Thyroid gland (tissue), 4 donors: ENCODE measurements at regions not wholly inside any gene's neighbourhood (a gene's known extent, or its start where the extent isn't known, plus 50 kb on each side); places are given as distances from the start of the nearest gene placed in this dataset.
"Not testable (repeated sequence)": the region's sequence is repeated elsewhere in the genome, so short reads cannot be mapped to it uniquely, and the experiment has no call there.

ENCODE experiments used
- POLR2A ChIP-seq, 2 donors: fragments of 450-650 bp; IDR thresholded peaks; one replicate each; pipeline ENCODE4 v1.6.1; 2017; ENCODE audit warnings: antibody characterized with exemption in 2 of 2, mild to moderate bottlenecking in 2 of 2, moderate library complexity in 1 of 2
- TF ChIP-seq, protein P1 (sequence below), 6 experiments: fragments of 200-600 bp in 3 of 6; fragments of 450-650 bp in 3 of 6; sonication (generic) in 3 of 6; IDR thresholded peaks; one replicate each; pipeline ENCODE4 v1.5.1; 2016 to 2019; ENCODE audit warnings: antibody characterized with exemption in 6 of 6, mild to moderate bottlenecking in 2 of 6, inconsistent platforms in 1 of 6, moderate library complexity in 1 of 6

DNA sequence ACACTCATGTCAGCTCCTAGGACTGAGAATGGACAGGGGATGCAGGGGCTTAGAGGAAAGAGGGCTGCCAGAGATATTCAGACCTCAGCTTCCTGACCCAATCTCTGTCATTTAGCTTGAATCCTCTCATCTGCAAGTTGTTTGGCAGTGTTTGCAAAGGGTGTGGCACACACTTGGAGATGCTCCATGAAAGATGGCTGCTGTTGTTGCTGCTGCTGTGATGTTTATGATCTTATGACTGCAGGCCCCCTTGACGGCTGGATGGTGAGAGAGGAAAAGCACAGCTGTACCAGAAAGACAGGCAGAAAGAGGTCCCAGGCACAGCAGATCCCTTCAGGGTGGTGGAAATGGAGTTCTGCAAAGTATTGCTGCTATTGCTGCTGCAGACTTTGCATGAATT lies 80.7 kb downstream of the TRIM43 start:
- TF ChIP-seq, protein P1, sequence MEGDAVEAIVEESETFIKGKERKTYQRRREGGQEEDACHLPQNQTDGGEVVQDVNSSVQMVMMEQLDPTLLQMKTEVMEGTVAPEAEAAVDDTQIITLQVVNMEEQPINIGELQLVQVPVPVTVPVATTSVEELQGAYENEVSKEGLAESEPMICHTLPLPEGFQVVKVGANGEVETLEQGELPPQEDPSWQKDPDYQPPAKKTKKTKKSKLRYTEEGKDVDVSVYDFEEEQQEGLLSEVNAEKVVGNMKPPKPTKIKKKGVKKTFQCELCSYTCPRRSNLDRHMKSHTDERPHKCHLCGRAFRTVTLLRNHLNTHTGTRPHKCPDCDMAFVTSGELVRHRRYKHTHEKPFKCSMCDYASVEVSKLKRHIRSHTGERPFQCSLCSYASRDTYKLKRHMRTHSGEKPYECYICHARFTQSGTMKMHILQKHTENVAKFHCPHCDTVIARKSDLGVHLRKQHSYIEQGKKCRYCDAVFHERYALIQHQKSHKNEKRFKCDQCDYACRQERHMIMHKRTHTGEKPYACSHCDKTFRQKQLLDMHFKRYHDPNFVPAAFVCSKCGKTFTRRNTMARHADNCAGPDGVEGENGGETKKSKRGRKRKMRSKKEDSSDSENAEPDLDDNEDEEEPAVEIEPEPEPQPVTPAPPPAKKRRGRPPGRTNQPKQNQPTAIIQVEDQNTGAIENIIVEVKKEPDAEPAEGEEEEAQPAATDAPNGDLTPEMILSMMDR (IDR thresholded peaks at IDR 0.05), result not testable (repeated sequence)
- not testable (repeated sequence) for TF ChIP-seq POLR2A (IDR thresholded peaks at IDR 0.05)
